GM19240 (cell line): ENCODE measurements at regions not wholly inside any gene's neighbourhood (a gene's known extent, or its start where the extent isn't known, plus 50 kb on each side); places are given as distances from the start of the nearest gene placed in this dataset.
"Not testable (repeated sequence)": the region's sequence is repeated elsewhere in the genome, so short reads cannot be mapped to it uniquely, and the experiment has no call there.

Experiments
- DNase-seq: peaks from one replicate; pipeline ENCODE4 v3.0.0; 2011; ENCODE audit warnings: low spot score; ENCODE audit not compliant: insufficient read length

DNA sequence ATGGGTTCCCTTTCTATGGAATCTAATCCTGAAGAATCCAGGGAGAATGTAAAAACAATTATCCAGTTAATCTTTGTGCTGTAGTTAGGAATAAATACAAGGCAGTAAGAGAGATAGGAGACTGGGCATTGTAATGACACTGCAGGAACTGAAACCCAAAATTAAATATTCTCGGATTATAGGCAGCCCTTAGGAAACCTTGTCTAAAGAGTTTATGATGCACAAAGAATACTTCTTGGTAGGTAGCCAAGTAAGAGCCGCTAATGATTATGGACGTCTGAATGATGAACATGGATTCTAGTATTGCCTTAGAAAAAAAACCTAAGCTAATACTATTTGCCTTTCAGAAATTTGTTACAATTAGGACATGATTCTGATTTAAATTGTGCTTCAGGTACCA lies 165.4 kb upstream of the LRIG3 start:
- no peak for DNase-seq

GRCh38 chr12:59084511-59085375 lies 164.4 kb upstream of the LRIG3 start:
- DNase-seq, result no peak

DNA sequence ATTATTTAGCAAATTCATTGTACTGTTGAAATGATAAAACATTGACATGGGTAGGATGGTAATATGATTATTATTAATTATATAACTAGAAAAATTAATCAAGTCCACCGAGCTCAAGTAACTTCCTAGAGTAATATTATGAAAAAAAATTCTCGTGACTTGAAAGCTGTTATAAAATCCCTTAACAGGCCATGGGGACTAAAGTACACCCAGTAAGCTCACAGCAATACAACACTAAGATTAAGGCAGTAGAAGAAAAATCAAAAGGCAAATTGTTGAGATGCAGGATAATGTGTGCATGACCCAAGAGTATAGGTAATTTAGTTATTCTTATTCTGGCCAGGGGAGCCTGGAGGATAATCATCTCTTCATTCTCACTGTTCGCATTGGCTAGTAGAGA lies 162.6 kb upstream of the LRIG3 start:
- DNase-seq, result no peak

GRCh38 chr12:59080101-59080500 lies 159.8 kb upstream of the LRIG3 start:
- no peak for DNase-seq

DNA sequence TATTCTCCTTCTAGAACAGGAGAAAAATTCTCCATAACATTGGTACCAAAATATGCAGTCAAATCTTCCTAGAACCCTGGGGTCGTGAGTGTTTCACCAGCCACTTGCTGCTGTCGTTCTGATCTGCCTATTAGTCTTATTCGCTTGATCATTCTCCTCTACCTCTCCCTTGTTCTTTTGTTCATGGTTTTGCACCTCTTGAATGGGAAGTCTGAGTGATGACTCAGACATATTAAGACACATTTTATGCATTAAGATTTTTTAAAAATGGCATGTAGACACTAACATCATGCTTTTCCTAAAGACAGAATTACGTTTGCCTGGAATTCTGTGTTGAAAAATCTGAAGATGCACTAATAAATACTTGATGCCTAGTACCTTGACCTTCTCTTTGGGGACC lies 159.2 kb upstream of the LRIG3 start:
- DNase-seq, result no peak

DNA sequence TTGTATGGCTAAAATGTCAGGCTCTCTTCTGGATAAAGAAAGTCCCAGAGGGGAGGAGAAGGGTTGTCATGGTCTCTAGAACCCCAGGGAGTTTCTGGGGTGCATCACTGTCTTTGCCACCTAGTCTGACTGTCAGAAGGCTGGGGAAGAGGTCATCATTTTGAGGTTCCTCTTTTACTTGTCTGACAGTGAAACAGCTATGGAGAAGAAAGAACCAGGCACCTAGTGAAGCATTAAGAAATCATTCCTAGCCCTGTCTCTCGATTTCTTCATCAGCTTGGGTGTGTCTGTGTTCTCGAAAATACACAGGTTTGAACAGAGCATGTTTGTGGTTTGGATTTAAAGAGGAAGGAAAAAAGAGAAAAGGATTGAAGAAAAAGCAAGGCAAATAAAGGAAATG lies 158.7 kb upstream of the LRIG3 start:
- DNase-seq, result no peak

- no peak for DNase-seq
Measured at GRCh38 chr12:59077575-59078426, 157.5 kb upstream of the LRIG3 start.

GRCh38 chr12:59077153-59077552 lies 156.8 kb upstream of the LRIG3 start:
- DNase-seq, result no peak

DNA sequence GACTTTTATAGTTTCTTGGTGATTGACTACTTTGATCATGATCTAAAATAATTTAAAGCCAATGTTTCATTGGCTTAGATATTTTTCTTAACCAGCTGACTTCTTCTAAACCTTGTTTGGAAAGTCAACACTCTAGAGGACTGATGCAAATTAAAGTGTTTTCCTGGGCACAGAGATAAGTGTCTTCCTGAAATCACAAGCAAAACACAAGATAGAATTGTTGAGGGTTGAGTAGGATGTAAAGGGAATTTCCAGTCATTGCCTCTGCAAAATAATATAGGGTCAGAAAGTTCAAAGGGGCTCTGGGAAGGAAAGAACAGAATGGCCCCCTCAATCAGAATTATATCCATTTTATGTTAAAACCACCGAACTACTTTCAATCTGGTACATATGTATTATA lies 156.3 kb upstream of the LRIG3 start:
- no peak for DNase-seq

DNA sequence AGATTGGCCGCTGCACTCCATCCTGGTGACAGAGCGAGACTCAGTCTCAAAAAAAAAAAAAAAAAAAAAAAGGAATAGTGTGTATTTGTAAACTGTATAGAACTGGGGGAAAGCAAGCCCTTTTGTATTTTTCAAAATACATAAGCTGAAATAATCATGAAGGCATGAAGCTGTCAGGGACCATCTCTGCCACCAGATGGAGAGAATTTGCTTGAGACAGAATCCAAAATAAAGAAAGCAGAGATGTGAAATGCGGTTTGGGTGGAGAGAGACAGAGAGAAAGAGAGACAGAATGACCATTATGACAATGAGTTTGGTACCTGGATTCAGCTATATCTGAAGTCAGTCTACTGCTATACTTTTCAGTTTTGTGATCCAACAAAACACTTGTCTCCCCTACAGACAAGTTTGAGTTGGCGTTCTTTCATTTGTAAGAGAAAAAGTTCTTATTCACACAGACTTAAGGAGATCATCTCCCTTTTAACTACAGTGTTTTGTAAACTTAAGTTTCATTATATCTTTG lies 155.7 kb upstream of the LRIG3 start:
- no peak for DNase-seq

DNA sequence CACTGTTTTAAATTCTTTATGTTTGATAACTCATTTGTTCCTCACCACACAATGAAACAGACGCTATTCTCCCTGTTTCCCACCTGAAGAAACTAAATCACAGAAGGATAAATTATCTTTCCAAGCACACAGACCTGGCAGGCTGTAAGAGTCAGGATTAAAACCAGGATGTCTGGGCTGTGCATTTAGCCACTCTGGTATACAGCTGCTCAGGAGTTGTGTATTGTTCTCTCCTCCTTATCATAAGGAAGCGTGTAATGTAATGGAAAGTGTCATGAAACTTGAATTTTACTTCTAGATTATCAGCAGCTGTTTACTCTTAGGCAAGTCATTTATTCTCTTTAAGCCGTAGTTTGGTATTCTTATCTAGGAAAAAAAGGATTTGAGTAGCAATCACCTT lies 154.8 kb upstream of the LRIG3 start:
- no peak for DNase-seq

DNA sequence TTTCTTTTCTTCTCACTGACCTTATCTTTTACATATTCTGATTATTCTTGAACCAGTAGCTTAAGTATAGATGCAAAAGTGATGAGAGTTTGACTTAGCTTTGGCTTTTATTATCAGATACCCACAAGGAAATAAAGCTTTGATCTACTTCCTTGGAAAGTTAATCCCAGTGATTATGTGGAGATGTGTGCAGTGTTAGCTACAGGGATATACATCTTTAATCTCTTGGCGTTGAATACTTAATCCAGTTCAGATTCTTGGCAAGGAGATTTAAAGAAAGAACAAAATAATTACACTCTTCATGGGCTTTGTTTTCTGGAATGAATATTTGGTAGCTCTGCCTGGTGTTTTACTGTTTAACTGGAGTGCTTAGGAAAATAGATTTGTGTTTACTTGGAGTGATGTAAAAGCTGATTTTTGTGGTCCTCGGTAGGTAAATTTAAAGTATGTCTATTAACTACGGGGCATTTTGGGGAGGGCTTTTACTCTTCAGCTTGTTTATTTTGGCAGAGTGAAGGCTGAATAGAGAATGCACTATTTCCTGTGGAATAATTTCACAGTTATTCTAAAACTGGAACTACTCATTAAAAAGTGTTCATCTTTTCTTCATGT lies 150.1 kb upstream of the LRIG3 start:
- no peak for DNase-seq

DNA sequence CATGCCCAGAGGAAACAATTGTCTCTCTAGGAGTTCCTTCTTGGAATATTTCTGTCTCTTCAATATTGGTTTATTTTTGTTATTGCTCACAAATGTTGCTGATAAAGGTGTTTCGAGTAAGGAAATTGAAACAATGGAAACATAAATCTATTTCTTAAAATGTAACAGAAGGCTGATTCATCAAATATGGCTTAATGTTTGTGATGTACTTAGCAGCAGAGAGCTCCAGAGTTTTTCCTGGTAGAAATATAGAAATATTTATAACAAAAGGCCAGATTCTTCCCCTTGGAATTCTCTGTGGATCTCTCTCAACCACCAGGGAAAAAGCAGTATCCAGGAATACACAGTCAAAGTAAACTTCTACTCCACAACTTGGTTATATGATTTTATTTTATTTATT lies 149.2 kb upstream of the LRIG3 start:
- no peak for DNase-seq

GRCh38 chr12:59068436-59068835 lies 148.1 kb upstream of the LRIG3 start:
- DNase-seq, result no peak

DNA sequence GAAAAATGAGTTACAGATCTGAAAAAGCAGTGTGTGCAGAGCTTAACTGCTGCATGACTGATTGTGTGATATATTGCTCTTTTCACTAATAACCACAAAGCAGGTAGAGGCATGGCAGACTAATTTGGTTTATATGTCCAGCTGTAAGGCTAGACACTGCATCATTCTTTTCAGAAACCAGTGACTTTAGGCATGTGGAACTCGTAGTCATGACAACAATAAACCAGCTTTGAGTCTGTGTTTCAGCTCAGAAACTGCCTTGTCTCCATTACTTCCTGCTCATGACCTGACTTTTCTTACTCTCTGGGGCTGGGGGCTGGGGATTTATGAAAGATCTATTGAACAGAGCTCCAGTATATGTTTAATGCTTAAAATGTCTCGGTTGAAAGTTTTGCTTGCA lies 146.8 kb upstream of the LRIG3 start:
- DNase-seq, result no peak

GRCh38 chr12:59066445-59066844 lies 146.1 kb upstream of the LRIG3 start:
- DNase-seq, result no peak

DNA sequence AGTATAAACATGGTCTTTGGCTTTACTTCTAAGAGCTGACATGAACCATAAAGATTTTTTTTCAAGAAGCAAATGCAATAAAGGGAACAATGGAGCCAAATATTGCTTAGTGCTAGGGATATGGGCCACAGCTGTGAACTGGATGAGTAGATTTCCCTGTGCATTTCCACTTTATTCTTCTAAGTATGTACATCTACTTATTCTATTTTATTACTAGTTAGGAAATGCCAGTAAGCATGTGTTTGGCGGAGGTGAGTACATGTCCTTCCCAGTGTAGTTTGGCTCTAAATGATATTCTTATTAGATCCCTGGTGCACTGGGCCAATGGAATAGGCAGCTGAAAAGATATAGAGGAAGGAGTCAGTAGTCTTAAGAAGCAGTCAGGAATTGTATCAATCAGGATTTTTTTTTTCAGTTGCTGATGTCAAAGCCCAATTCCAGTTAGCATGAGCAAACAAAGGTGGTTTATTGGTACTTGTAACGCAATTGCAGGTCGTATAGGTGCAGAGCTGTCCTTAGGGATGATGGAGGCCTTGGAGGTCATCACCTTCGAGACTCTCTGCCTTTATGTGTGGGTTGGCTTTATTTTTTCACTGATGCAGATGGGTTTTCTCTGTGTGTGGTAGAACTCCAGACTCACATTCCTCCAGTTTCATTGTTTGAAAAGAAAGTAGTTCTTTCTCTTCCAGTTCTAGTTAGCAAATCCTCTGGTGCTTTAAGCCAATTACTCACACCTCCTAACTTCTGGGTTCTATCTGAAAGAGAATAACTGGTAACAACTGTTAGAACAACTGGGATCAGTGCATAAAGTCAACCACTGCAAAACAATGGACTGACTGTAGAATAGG lies 139.0 kb upstream of the LRIG3 start:
- DNase-seq, result no peak

GRCh38 chr12:59056966-59057365 lies 136.7 kb upstream of the LRIG3 start:
- no peak for DNase-seq

DNA sequence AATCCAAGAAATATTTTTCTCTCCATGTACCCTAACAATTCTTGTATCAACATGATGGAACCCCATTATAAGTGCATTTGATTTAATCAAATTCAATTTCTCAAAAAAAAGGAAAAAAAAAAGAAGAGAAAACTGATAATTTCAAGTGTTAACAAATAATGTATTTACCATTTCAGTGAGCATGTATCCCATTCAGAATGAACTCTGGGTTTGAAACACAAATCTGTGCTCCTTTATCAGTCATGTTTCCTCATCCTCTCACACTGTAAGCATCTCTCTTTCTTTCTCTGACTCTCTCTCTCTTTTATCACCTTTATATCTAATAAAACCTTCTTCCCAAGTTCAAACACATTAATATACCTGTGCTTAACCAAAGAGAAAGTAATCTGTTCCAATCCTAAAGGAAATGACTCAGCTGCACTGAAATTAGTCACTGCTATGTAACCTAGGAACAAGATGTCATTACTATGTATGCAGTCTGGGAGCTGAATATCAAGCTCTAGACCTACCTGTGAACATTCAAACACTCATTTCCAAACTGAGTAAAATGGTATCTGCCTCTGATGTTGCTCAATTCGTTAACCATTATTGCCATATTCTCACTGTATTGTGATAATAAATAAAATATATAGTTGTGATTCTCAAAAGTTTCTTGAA lies 135.0 kb upstream of the LRIG3 start:
- DNase-seq, result no peak

- DNase-seq, result not testable (repeated sequence)
Measured at GRCh38 chr12:59053266-59053899, 133.1 kb upstream of the LRIG3 start.
